PC-3 (cell line): ENCODE measurements at regions not wholly inside any gene's neighbourhood (a gene's known extent, or its start where the extent isn't known, plus 50 kb on each side); places are given as distances from the start of the nearest gene placed in this dataset.

Source experiments
- ATAC-seq: fragments of 200-7000 bp; cut with Tn5 transposase; 2 replicates; pipeline ENCODE4 v1.9.1; 2020; ENCODE audit warnings: mild to moderate bottlenecking, moderate library complexity
- BruUV-seq: library from RNA; stranded (reverse); fragments of 400-500 nt; replicated peaks from 2 replicates; lab custom pipeline; 2021; lab: Mats Ljungman, UMichigan
- CTCF ChIA-PET: fragments of 300-600 bp; sonication (Branson Sonifier 250); formaldehyde crosslinking; loops from one replicate; lab custom pipeline; 2022; ENCODE audit warnings: antibody characterized with exemption; lab: Charles Lee
- POLR2A ChIA-PET: fragments of 300-600 bp; sonication (Branson Sonifier 250); formaldehyde crosslinking; loops from one replicate; lab custom pipeline; 2022; ENCODE audit warnings: antibody characterized with exemption; ENCODE audit not compliant: unreplicated experiment; lab: Charles Lee
- DNase-seq: peaks from one replicate; pipeline ENCODE4 v3.0.0-alpha.2; 2015
- H2AFZ ChIP-seq: fragments of 300-600 bp; sonication (generic); 2 replicates; pipeline ENCODE4 v1.6.0; 2016; ENCODE audit warnings: antibody characterized with exemption, low read length
- H3F3A ChIP-seq: fragments of 300-600 bp; sonication (generic); one replicate; pipeline ENCODE4 v1.6.0; 2017; ENCODE audit warnings: antibody characterized with exemption, low read length, control low read depth, mild to moderate bottlenecking; ENCODE audit not compliant: unreplicated experiment
- H3K27ac ChIP-seq: fragments of 300-600 bp; sonication (generic); 2 replicates; pipeline ENCODE4 v1.5.1; 2016; ENCODE audit warnings: mild to moderate bottlenecking, low read length
- H3K27me3 ChIP-seq: fragments of 300-600 bp; sonication (generic); 2 replicates; pipeline ENCODE4 v1.6.1; 2016; ENCODE audit warnings: low read length, mixed read lengths
- H3K36me3 ChIP-seq: fragments of 300-600 bp; sonication (generic); 2 replicates; pipeline ENCODE4 v1.6.1; 2016; ENCODE audit warnings: low read depth, mixed run types, low read length, mixed read lengths
- H3K4me1 ChIP-seq: fragments of 300-600 bp; sonication (generic); 2 replicates; pipeline ENCODE4 v1.5.1; 2016; ENCODE audit warnings: low read length; ENCODE audit not compliant: insufficient read depth
- H3K4me2 ChIP-seq: fragments of 300-600 bp; sonication (generic); 2 replicates; pipeline ENCODE4 v1.6.0; 2016; ENCODE audit warnings: low read length
- H3K4me3 ChIP-seq: fragments of 300-600 bp; sonication (generic); 2 replicates; pipeline ENCODE4 v1.5.1; 2016; ENCODE audit warnings: mild to moderate bottlenecking, low read length, mixed read lengths
- H3K79me2 ChIP-seq: fragments of 300-600 bp; sonication (generic); 2 replicates; pipeline ENCODE4 v1.6.1; 2017; ENCODE audit warnings: low read length, mixed read lengths
- H3K9ac ChIP-seq: fragments of 300-600 bp; sonication (generic); 2 replicates; pipeline ENCODE4 v1.6.0; 2016; ENCODE audit warnings: mild to moderate bottlenecking, low read length
- H3K9me2 ChIP-seq: fragments of 300-600 bp; sonication (generic); replicated peaks from 2 replicates; pipeline ENCODE4 v1.6.1; 2016; ENCODE audit warnings: mixed run types, low read length, mixed read lengths
- H3K9me3 ChIP-seq: fragments of 300-600 bp; sonication (generic); 2 replicates; pipeline ENCODE4 v1.6.1; 2016; ENCODE audit warnings: low read length, mixed read lengths
- H4K20me1 ChIP-seq: fragments of 300-600 bp; sonication (generic); 2 replicates; pipeline ENCODE4 v1.6.1; 2016; ENCODE audit warnings: low read length, mixed read lengths
- CTCF ChIP-seq: fragments of 300-600 bp; sonication (generic); conservative IDR thresholded peaks from 2 replicates; pipeline ENCODE4 v1.5.1; 2017; ENCODE audit warnings: antibody characterized with exemption, low read depth, mild to moderate bottlenecking, low read length
- EZH2 ChIP-seq: fragments of 300-600 bp; sonication (generic); IDR thresholded peaks from one replicate; pipeline ENCODE4 v1.6.1; 2017; ENCODE audit warnings: antibody characterized with exemption, mild to moderate bottlenecking, low read length; ENCODE audit not compliant: unreplicated experiment
- EZH2phosphoT487 ChIP-seq: fragments of 300-600 bp; sonication (generic); IDR thresholded peaks from 2 replicates; pipeline ENCODE4 v1.6.1; 2018; ENCODE audit warnings: mild to moderate bottlenecking, antibody characterized with exemption, low read length, borderline replicate concordance
- intact Hi-C: fragments of 100-400 bp; cut with micrococcal nuclease; formaldehyde crosslinking; loops from 2 replicates; pipeline ENCODE4 v1.9.0; 2023

GRCh38 chr4:4642496-4643000 lies 100.7 kb upstream of the STX18 start:
- no peaks in the 10 kb centered on the region for H3K79me2 ChIP-seq
- no peak for TF ChIP-seq EZH2
- no peak for TF ChIP-seq EZH2phosphoT487
- H3F3A ChIP-seq, result no peaks in the 10 kb centered on the region
- no peak overlapping the region for H3K9ac ChIP-seq
- intact Hi-C loops, result no loop called here
- H2AFZ ChIP-seq, result no peak overlapping the region
- no peak overlapping the region for H3K27ac ChIP-seq
- no peak overlapping the region for H3K4me2 ChIP-seq
- CTCF ChIA-PET, result no interaction called here
- H3K36me3 ChIP-seq, result no peaks in the 10 kb centered on the region
- POLR2A ChIA-PET, result no interaction called here
- no peak overlapping the region for H3K4me3 ChIP-seq
- BruUV-seq, result no TSS peak
- DNase-seq (no peak), ATAC-seq (no peak)
- H3K4me1 ChIP-seq, result no peaks in the 10 kb centered on the region; the same call in 1 of the 2 replicates
- no peaks in the 10 kb centered on the region for H4K20me1 ChIP-seq
- H3K9me3 ChIP-seq, result no peaks in the 10 kb centered on the region
- H3K9me2 ChIP-seq, result no peaks in the 10 kb centered on the region
- H3K27me3 ChIP-seq, result no peaks in the 10 kb centered on the region

- ATAC-seq, result no peak
- H3F3A ChIP-seq, result no peaks in the 10 kb centered on the region
- no peaks in the 10 kb centered on the region for H3K9me3 ChIP-seq
- BruUV-seq, result no TSS peak
- no peaks in the 10 kb centered on the region; the same call in 1 of the 2 replicates for H3K4me1 ChIP-seq
- H3K27me3 ChIP-seq, result no peaks in the 10 kb centered on the region
- ChIA-PET CTCF (no interaction called here), POLR2A (no interaction called here)
- H4K20me1 ChIP-seq, result no peaks in the 10 kb centered on the region
- no peak overlapping the region for H3K4me2 ChIP-seq
- H3K27ac ChIP-seq, result no peak overlapping the region
- no peaks in the 10 kb centered on the region for H3K79me2 ChIP-seq
- no peak overlapping the region for H2AFZ ChIP-seq
- H3K9me2 ChIP-seq, result no peaks in the 10 kb centered on the region
- H3K4me3 ChIP-seq, result no peak overlapping the region
- no peaks in the 10 kb centered on the region for H3K36me3 ChIP-seq
- DNase-seq, result no peak
- intact Hi-C loops, result no loop called here
- H3K9ac ChIP-seq, result no peak overlapping the region
- TF ChIP-seq EZH2, result no peak
- no peak for TF ChIP-seq EZH2phosphoT487
- no peak for TF ChIP-seq CTCF
Measured at GRCh38 chr4:4641661-4642495, 100.0 kb upstream of the STX18 start.

GRCh38 chr4:4641254-4641653 lies 99.4 kb upstream of the STX18 start:
- CTCF ChIA-PET, result no interaction called here
- BruUV-seq, result no TSS peak
- POLR2A ChIA-PET, result no interaction called here

More at GRCh38 chr4:4641254-4641653, 99.4 kb upstream of the STX18 start:
- no peaks in the 10 kb centered on the region for H3F3A ChIP-seq
- no peak overlapping the region for H3K4me3 ChIP-seq
- ATAC-seq (no peak), DNase-seq (no peak)
- H3K4me2 ChIP-seq, result no peak overlapping the region
- H3K9me3 ChIP-seq, result no peaks in the 10 kb centered on the region
- H4K20me1 ChIP-seq, result no peaks in the 10 kb centered on the region
- TF ChIP-seq CTCF (no peak), EZH2 (no peak), EZH2phosphoT487 (no peak)
- no peak overlapping the region for H3K27ac ChIP-seq
- H3K4me1 ChIP-seq, result no peaks in the 10 kb centered on the region; the same call in 1 of the 2 replicates
- H3K9me2 ChIP-seq, result no peaks in the 10 kb centered on the region
- H3K27me3 ChIP-seq, result no peaks in the 10 kb centered on the region
- no peak overlapping the region for H2AFZ ChIP-seq
- intact Hi-C loops, result no loop called here
- H3K9ac ChIP-seq, result no peak overlapping the region
- H3K79me2 ChIP-seq, result no peaks in the 10 kb centered on the region
- H3K36me3 ChIP-seq, result no peaks in the 10 kb centered on the region
